ENCODE measurements at regions not wholly inside any gene's neighbourhood (a gene's known extent, or its start where the extent isn't known, plus 50 kb on each side); places are given as distances from the start of the nearest gene placed in this dataset.
A peak's percentile ranks its signal among the peaks of the same experiment; 100 is the strongest.

DNA sequence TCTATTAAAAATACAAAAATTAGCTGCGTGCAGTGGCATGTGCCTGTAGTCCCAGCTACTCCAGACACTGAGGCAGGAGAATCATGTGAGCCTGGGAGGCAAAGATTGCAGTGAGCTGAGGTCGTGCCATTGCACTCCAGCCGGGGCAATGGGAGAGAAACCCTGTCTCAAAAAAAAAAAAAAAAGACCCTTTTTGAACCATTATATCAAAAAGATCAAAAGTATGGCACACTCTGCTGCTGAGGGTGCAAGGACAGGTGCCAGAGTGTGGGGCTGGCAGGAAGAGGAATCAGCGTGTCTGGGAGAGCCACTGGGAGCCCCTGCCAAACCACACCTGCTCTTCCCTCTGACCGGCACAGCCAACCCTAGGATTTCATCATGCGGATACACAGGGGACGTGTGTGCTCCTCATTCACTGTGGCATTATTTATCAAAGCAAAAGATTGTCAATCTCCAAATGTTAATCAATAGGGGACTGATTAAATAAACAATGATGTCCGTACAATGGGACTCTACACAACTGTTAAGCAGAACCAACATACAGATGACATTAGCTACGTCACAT lies 147.3 kb upstream of the TLE3 start:
- Histone ChIP-seq H3K36me3 (ENCODE audit: control insufficient read depth, insufficient read depth, low read length) (no peaks in the 10 kb centered on the region), H3K4me3 (ENCODE audit: low read length) (no peak overlapping the region), H3K27ac (ENCODE audit: low read length) (no peak overlapping the region), H3K27me3 (ENCODE audit: control insufficient read depth, insufficient read depth, low read length) (no peaks in the 10 kb centered on the region), H3K4me1 (ENCODE audit: control insufficient read depth, insufficient read depth, low read length) (peaks cover 44% of the 10 kb centered on the region), H3K9me3 (ENCODE audit: control insufficient read depth, insufficient read depth, low read length) (no peaks in the 10 kb centered on the region)
- TF ChIP-seq, protein P1, sequence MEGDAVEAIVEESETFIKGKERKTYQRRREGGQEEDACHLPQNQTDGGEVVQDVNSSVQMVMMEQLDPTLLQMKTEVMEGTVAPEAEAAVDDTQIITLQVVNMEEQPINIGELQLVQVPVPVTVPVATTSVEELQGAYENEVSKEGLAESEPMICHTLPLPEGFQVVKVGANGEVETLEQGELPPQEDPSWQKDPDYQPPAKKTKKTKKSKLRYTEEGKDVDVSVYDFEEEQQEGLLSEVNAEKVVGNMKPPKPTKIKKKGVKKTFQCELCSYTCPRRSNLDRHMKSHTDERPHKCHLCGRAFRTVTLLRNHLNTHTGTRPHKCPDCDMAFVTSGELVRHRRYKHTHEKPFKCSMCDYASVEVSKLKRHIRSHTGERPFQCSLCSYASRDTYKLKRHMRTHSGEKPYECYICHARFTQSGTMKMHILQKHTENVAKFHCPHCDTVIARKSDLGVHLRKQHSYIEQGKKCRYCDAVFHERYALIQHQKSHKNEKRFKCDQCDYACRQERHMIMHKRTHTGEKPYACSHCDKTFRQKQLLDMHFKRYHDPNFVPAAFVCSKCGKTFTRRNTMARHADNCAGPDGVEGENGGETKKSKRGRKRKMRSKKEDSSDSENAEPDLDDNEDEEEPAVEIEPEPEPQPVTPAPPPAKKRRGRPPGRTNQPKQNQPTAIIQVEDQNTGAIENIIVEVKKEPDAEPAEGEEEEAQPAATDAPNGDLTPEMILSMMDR (IDR thresholded peaks at IDR 0.05) = no peak
- ATAC-seq (no peak), DNase-seq (no peak)
- H3K4me3 Mint-ChIP-seq = no peak overlapping the region
- no peak overlapping the region for H3K27ac Mint-ChIP-seq
- H3K4me1 Mint-ChIP-seq = peaks cover 17 to 35% of the 10 kb centered on the region in 2 donors
- WGBS (ENCODE audit: insufficient coverage) = 88% methylated on average over 6 of the region's 9 CpGs
- intact Hi-C loops (cut with micrococcal nuclease) = no loop called here
- H3K36me3 Mint-ChIP-seq = no peaks in the 10 kb centered on the region
- peaks cover 16 to 41% of the 10 kb centered on the region in 2 donors for H3K27me3 Mint-ChIP-seq (ENCODE audit: low read depth in 2 of 2)
- H3K9me3 Mint-ChIP-seq = no peaks in the 10 kb centered on the region

DNA sequence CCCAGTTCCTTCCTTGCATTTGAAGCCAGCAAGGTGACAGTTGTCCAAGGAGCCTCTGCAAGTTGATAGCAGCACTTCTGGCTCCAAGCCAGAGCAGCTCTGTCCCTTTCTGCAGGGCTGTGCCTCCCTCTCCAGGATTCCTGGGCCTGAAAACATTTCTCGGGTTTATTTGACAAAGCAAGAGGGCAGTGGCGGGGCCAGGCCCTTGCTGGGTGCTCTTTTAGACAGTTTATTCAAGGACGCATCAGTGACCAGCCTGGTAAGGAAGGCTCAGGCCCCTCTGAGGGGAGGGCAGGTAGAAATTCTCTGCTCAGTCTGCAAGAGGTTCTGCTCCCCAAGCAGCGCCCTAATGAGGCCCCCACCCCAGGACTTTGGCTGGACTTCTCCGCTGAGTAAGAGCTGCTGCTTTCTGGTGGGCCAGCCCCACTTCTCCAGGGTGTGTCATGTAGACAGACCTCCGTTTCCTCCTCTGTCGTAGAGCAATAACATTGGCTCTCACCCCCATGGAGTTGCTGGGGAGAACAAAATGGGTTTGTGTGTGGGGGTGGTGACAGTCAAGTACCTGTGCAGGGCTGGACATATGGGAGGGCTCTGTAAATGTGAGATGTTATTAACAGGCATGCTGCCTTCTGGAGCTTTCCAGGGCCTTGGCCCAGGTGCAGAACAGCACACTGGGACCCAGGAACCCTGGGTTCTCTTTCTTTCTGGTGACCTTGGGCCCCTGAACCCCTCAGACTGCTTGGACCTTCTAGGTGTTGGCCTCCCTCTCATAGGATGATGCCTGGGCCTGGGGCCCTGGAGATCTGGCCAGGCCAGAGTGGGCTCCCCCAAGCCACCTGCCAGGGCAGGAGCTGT lies 146.2 kb upstream of the TLE3 start:
- Histone ChIP-seq H3K4me1 (ENCODE audit: control insufficient read depth, insufficient read depth, low read length) (peaks cover 44% of the 10 kb centered on the region), H3K27ac (ENCODE audit: low read length) (no peak overlapping the region), H3K9me3 (ENCODE audit: control insufficient read depth, insufficient read depth, low read length) (no peaks in the 10 kb centered on the region), H3K36me3 (ENCODE audit: control insufficient read depth, insufficient read depth, low read length) (no peaks in the 10 kb centered on the region), H3K4me3 (ENCODE audit: low read length) (no peak overlapping the region), H3K27me3 (ENCODE audit: control insufficient read depth, insufficient read depth, low read length) (no peaks in the 10 kb centered on the region)
- H3K9me3 Mint-ChIP-seq = no peaks in the 10 kb centered on the region
- H3K36me3 Mint-ChIP-seq = no peaks in the 10 kb centered on the region
- 88% methylated on average over 7 of the region's 7 CpGs for WGBS (ENCODE audit: insufficient coverage)
- ATAC-seq (no peak), DNase-seq (no peak)
- TF ChIP-seq, protein P1 (IDR thresholded peaks at IDR 0.05) = no peak
- H3K27me3 Mint-ChIP-seq (ENCODE audit: low read depth in 2 of 2) = peaks cover 19 to 46% of the 10 kb centered on the region in 2 donors
- no peak overlapping the region for H3K4me3 Mint-ChIP-seq
- H3K27ac Mint-ChIP-seq = no peak overlapping the region
- H3K4me1 Mint-ChIP-seq = peaks cover 17 to 35% of the 10 kb centered on the region in 2 donors
- intact Hi-C loops (cut with micrococcal nuclease) = no loop called here

DNA sequence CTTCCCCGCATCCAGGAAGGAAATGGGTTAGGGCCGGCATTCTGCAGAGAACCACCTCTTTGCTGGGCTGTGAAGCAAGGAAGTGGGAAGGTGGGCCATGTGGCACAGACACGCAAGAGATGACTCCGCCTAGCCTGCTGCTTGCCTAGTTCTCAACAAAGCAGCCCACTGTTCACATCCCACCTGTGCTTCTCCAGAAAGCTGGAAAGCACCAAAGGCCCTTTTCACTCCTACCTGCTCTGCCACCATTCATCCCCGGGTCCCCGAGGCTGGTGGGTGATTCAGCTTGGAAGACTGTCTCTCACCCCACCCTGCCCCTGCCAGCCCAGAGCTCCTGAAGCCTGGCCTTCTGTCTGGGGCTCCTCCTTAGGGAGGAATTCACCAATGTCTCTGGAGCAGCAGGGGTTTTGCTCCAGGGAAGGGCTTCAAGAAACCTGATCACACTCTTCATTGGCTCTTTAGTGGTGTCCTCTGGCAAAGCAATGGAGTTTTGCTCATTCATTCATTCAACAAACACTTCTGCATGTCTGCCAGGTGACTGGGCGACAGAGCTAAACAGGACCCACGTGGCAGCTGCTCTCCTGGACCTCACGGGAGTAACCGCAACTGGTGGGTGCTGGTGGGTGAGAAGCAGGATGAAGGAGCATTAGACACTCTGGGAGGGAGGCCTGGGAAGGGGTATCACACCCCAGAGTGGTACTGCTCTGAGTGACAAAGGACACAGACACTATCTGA lies 145.4 kb upstream of the TLE3 start:
- H3K27ac Mint-ChIP-seq = no peak overlapping the region

More for the DNA sequence above, 145.4 kb upstream of the TLE3 start:
- no peak overlapping the region for H3K27ac ChIP-seq (ENCODE audit: low read length)
- ATAC-seq = no peak
- TF ChIP-seq, protein P1 (IDR thresholded peaks at IDR 0.05) = no peak
- no peaks in the 10 kb centered on the region for H3K9me3 Mint-ChIP-seq
- H3K27me3 Mint-ChIP-seq (ENCODE audit: low read depth in 2 of 2) = peaks cover 17 to 54% of the 10 kb centered on the region in 2 donors
- no peaks in the 10 kb centered on the region for H3K27me3 ChIP-seq (ENCODE audit: control insufficient read depth, insufficient read depth, low read length)
- no peak overlapping the region for H3K4me3 ChIP-seq (ENCODE audit: low read length)
- no peaks in the 10 kb centered on the region for H3K36me3 Mint-ChIP-seq
- no peaks in the 10 kb centered on the region for H3K36me3 ChIP-seq (ENCODE audit: control insufficient read depth, insufficient read depth, low read length)
- 68% methylated on average over 10 of the region's 10 CpGs for WGBS (ENCODE audit: insufficient coverage)
- H3K4me1 Mint-ChIP-seq = peaks cover 14 to 31% of the 10 kb centered on the region in 2 donors
- peaks cover 37% of the 10 kb centered on the region for H3K4me1 ChIP-seq (ENCODE audit: control insufficient read depth, insufficient read depth, low read length)
- intact Hi-C loops (cut with micrococcal nuclease) = no loop called here
- no peak overlapping the region for H3K4me3 Mint-ChIP-seq
- peak in 1 of 2 donors; percentile 33 for DNase-seq
- H3K9me3 ChIP-seq (ENCODE audit: control insufficient read depth, insufficient read depth, low read length) = no peaks in the 10 kb centered on the region
